ENCODE measurements at regions not wholly inside any gene's neighbourhood (a gene's known extent, or its start where the extent isn't known, plus 50 kb on each side); places are given as distances from the start of the nearest gene placed in this dataset.
"Not testable (repeated sequence)": the region's sequence is repeated elsewhere in the genome, so short reads cannot be mapped to it uniquely, and the experiment has no call there.

- DNase-seq (ENCODE audit: extremely low read depth in 1 of 11, low read depth in 9 of 11, low spot score in 4 of 11), result peak; percentile 71 to 81 (median 76)
Measured at GRCh38 chr13:27362064-27362751, 62.2 kb upstream of the GTF3A start.

- DNase-seq (ENCODE audit: extremely low read depth in 1 of 11, low read depth in 9 of 11, low spot score in 4 of 11), result not testable (repeated sequence)
Measured at GRCh38 chr13:27363637-27364036, 60.8 kb upstream of the GTF3A start.

GRCh38 chr13:27367570-27367969 is 56.8 kb upstream of the GTF3A start:
- DNase-seq (ENCODE audit: extremely low read depth in 1 of 11, low read depth in 9 of 11, low spot score in 4 of 11), result no peak

GRCh38 chr13:27370305-27370872 is 54.0 kb upstream of the GTF3A start:
- DNase-seq (ENCODE audit: extremely low read depth in 1 of 11, low read depth in 9 of 11, low spot score in 4 of 11), result no peak

- no peak for DNase-seq (ENCODE audit: extremely low read depth in 1 of 11, low read depth in 9 of 11, low spot score in 4 of 11)
Measured at GRCh38 chr13:27371932-27372331, 52.5 kb upstream of the GTF3A start.

GRCh38 chr13:27372896-27373295 is 51.5 kb upstream of the GTF3A start:
- peak in 1 of 11 donors; percentile 19 for DNase-seq (ENCODE audit: extremely low read depth in 1 of 11, low read depth in 9 of 11, low spot score in 4 of 11)

GRCh38 chr13:27374126-27374613 is 50.2 kb upstream of the GTF3A start:
- DNase-seq (ENCODE audit: extremely low read depth in 1 of 11, low read depth in 9 of 11, low spot score in 4 of 11), result no peak
